GM18499 (cell line): ENCODE measurements at regions not wholly inside any gene's neighbourhood (a gene's known extent, or its start where the extent isn't known, plus 50 kb on each side); places are given as distances from the start of the nearest gene placed in this dataset.
"Not testable (repeated sequence)": the region's sequence is repeated elsewhere in the genome, so short reads cannot be mapped to it uniquely, and the experiment has no call there.

Experiments used
- ATAC-seq: cut with Tn5 transposase; IDR thresholded peaks from one replicate; pipeline ENCODE4 v1.9.1; 2021; ENCODE audit warnings: moderate number of reproducible peaks; ENCODE audit not compliant: insufficient read depth, unreplicated experiment

- ATAC-seq: no peak
Observed at GRCh38 chr13:88183440-88183839, 512.3 kb downstream of the SLITRK5 start.

- ATAC-seq: no peak
Observed at GRCh38 chr13:88188986-88189385, 517.8 kb downstream of the SLITRK5 start.

- no peak for ATAC-seq
Observed at GRCh38 chr13:88189728-88190127, 518.6 kb downstream of the SLITRK5 start.

GRCh38 chr13:88196106-88196505, 524.9 kb downstream of the SLITRK5 start:
- no peak for ATAC-seq

- no peak for ATAC-seq
Observed at GRCh38 chr13:88217372-88217771, 546.2 kb downstream of the SLITRK5 start.

GRCh38 chr13:88217883-88218282, 546.7 kb downstream of the SLITRK5 start:
- no peak for ATAC-seq

GRCh38 chr13:88223958-88224357, 552.8 kb downstream of the SLITRK5 start:
- ATAC-seq: no peak

- ATAC-seq: no peak
Observed at GRCh38 chr13:88235441-88235840, 564.3 kb downstream of the SLITRK5 start.

GRCh38 chr13:88246239-88246638, 575.1 kb downstream of the SLITRK5 start:
- no peak for ATAC-seq

- no peak for ATAC-seq
Observed at GRCh38 chr13:88248393-88248792, 577.2 kb downstream of the SLITRK5 start.

GRCh38 chr13:88257706-88258105, 586.5 kb downstream of the SLITRK5 start:
- no peak for ATAC-seq

GRCh38 chr13:88263808-88264207, 592.6 kb downstream of the SLITRK5 start:
- ATAC-seq: no peak

- no peak for ATAC-seq
Observed at GRCh38 chr13:88281841-88282240, 610.7 kb downstream of the SLITRK5 start.

- ATAC-seq: no peak
Observed at GRCh38 chr13:88285329-88285728, 614.2 kb downstream of the SLITRK5 start.

- no peak for ATAC-seq
Observed at GRCh38 chr13:88288326-88288725, 617.2 kb downstream of the SLITRK5 start.

GRCh38 chr13:88291731-88292130, 620.6 kb downstream of the SLITRK5 start:
- not testable (repeated sequence) for ATAC-seq

GRCh38 chr13:88294368-88294767, 623.2 kb downstream of the SLITRK5 start:
- ATAC-seq: no peak

GRCh38 chr13:88303157-88303556, 632.0 kb downstream of the SLITRK5 start:
- ATAC-seq: no peak

- no peak for ATAC-seq
Observed at GRCh38 chr13:88303605-88304004, 632.4 kb downstream of the SLITRK5 start.

- no peak for ATAC-seq
Observed at GRCh38 chr13:88314496-88314895, 643.3 kb downstream of the SLITRK5 start.

- ATAC-seq: no peak
Observed at GRCh38 chr13:88329066-88329465, 657.9 kb downstream of the SLITRK5 start.

- ATAC-seq: no peak
Observed at GRCh38 chr13:88339271-88339741, 668.1 kb downstream of the SLITRK5 start.
